ENCODE measurements at regions not wholly inside any gene's neighbourhood (a gene's known extent, or its start where the extent isn't known, plus 50 kb on each side); places are given as distances from the start of the nearest gene placed in this dataset.

- no peak for DNase-seq (ENCODE audit: low spot score)
Observed at GRCh38 chr4:133869486-133869885, 332.1 kb downstream of the PABPC4L start.

- no peak for DNase-seq (ENCODE audit: low spot score)
Observed at GRCh38 chr4:133868856-133869255, 332.7 kb downstream of the PABPC4L start.

- DNase-seq (ENCODE audit: low spot score): no peak
Observed at GRCh38 chr4:133866328-133866699, 335.3 kb downstream of the PABPC4L start.

- DNase-seq (ENCODE audit: low spot score): no peak
Observed at GRCh38 chr4:133865612-133866327, 335.8 kb downstream of the PABPC4L start.

GRCh38 chr4:133863153-133863552, 338.4 kb downstream of the PABPC4L start:
- no peak for DNase-seq (ENCODE audit: low spot score)

GRCh38 chr4:133856731-133857355, 344.7 kb downstream of the PABPC4L start:
- no peak for DNase-seq (ENCODE audit: low spot score)

GRCh38 chr4:133855001-133855400, 346.6 kb downstream of the PABPC4L start:
- no peak for DNase-seq (ENCODE audit: low spot score)

- DNase-seq (ENCODE audit: low spot score): no peak
Observed at GRCh38 chr4:133839326-133839725, 362.3 kb downstream of the PABPC4L start.

GRCh38 chr4:133823177-133823576, 378.4 kb downstream of the PABPC4L start:
- DNase-seq (ENCODE audit: low spot score): no peak

- no peak for DNase-seq (ENCODE audit: low spot score)
Observed at GRCh38 chr4:133812954-133813353, 388.6 kb downstream of the PABPC4L start.

GRCh38 chr4:133812236-133812635, 389.4 kb downstream of the PABPC4L start:
- no peak for DNase-seq (ENCODE audit: low spot score)

- DNase-seq (ENCODE audit: low spot score): no peak
Observed at GRCh38 chr4:133808151-133808550, 393.4 kb downstream of the PABPC4L start.

GRCh38 chr4:133803341-133803740, 398.2 kb downstream of the PABPC4L start:
- DNase-seq (ENCODE audit: low spot score): no peak

- no peak for DNase-seq (ENCODE audit: low spot score)
Observed at GRCh38 chr4:133802359-133803140, 399.0 kb downstream of the PABPC4L start.

- peak; percentile 2 for DNase-seq (ENCODE audit: low spot score)
Observed at GRCh38 chr4:133801883-133802282, 399.7 kb downstream of the PABPC4L start.

GRCh38 chr4:133800966-133801365, 400.6 kb downstream of the PABPC4L start:
- no peak for DNase-seq (ENCODE audit: low spot score)

GRCh38 chr4:133799717-133800315, 401.8 kb downstream of the PABPC4L start:
- no peak for DNase-seq (ENCODE audit: low spot score)

- DNase-seq (ENCODE audit: low spot score): no peak
Observed at GRCh38 chr4:133777661-133778060, 423.9 kb downstream of the PABPC4L start.

GRCh38 chr4:133776961-133777360, 424.6 kb downstream of the PABPC4L start:
- no peak for DNase-seq (ENCODE audit: low spot score)

GRCh38 chr4:133776503-133776902, 425.1 kb downstream of the PABPC4L start:
- DNase-seq (ENCODE audit: low spot score): no peak

- DNase-seq (ENCODE audit: low spot score): no peak
Observed at GRCh38 chr4:133775881-133776280, 425.7 kb downstream of the PABPC4L start.

- no peak for DNase-seq (ENCODE audit: low spot score)
Observed at GRCh38 chr4:133775469-133775868, 426.1 kb downstream of the PABPC4L start.
